ENCODE measurements at regions not wholly inside any gene's neighbourhood (a gene's known extent, or its start where the extent isn't known, plus 50 kb on each side); places are given as distances from the start of the nearest gene placed in this dataset.

DNA sequence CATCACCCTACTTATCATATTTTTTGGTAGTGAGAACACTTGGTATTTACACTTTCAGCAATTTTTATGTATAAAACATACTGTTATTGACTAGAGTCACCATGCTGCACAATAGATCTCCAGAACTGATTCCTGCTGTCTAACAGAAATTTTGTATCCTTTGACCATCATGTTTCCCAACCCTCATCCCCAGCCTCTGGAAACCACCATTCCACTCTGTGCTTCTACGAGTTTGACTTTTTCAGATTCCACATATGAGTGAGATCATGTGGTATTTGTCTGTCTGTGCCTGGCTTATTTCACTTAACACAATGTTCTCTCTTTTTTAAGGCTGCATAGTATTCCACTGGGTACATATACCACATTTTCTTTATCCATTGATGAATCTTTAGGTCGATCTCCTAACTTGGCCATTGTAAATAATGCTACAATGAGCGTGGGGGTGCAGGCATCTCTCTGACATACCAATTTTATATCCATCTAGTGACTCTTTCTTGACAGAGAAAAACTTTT lies 115.9 kb upstream of the RUNX1 start:
- no peaks in the 10 kb centered on the region for H3K9me3 ChIP-seq
- WGBS (ENCODE audit: low lambda C conversion rate): 6% methylated on average over 3 of the region's 3 CpGs
- no peak overlapping the region for H3K27ac ChIP-seq (ENCODE audit: low read depth in 2 of 2, low read length in 1 of 2)
- no peaks in the 10 kb centered on the region for H4K20me1 ChIP-seq (ENCODE audit: insufficient read depth)
- no peak overlapping the region for H3K4me3 ChIP-seq (ENCODE audit: low read depth in 2 of 2, low read length in 1 of 2)
- CTCF ChIA-PET: no interaction called here
- H3K4me2 ChIP-seq: no peak overlapping the region
- no peak for TF ChIP-seq CHD2 (IDR thresholded peaks at IDR 0.05; ENCODE audit: low read length, partially characterized antibody)
- TF ChIP-seq, protein P1, sequence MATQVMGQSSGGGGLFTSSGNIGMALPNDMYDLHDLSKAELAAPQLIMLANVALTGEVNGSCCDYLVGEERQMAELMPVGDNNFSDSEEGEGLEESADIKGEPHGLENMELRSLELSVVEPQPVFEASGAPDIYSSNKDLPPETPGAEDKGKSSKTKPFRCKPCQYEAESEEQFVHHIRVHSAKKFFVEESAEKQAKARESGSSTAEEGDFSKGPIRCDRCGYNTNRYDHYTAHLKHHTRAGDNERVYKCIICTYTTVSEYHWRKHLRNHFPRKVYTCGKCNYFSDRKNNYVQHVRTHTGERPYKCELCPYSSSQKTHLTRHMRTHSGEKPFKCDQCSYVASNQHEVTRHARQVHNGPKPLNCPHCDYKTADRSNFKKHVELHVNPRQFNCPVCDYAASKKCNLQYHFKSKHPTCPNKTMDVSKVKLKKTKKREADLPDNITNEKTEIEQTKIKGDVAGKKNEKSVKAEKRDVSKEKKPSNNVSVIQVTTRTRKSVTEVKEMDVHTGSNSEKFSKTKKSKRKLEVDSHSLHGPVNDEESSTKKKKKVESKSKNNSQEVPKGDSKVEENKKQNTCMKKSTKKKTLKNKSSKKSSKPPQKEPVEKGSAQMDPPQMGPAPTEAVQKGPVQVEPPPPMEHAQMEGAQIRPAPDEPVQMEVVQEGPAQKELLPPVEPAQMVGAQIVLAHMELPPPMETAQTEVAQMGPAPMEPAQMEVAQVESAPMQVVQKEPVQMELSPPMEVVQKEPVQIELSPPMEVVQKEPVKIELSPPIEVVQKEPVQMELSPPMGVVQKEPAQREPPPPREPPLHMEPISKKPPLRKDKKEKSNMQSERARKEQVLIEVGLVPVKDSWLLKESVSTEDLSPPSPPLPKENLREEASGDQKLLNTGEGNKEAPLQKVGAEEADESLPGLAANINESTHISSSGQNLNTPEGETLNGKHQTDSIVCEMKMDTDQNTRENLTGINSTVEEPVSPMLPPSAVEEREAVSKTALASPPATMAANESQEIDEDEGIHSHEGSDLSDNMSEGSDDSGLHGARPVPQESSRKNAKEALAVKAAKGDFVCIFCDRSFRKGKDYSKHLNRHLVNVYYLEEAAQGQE (IDR thresholded peaks at IDR 0.05; ENCODE audit: low read depth, low read length): no peak
- TF ChIP-seq POLR2AphosphoS5 (IDR thresholded peaks at IDR 0.05; ENCODE audit: low read depth, low read length): no peak
- no peak for TF ChIP-seq RAD21 (IDR thresholded peaks at IDR 0.05; ENCODE audit: low read length)
- TF ChIP-seq RXRA (IDR thresholded peaks at IDR 0.05; ENCODE audit: borderline replicate concordance, low read depth): no peak
- TF ChIP-seq TCF12 (IDR thresholded peaks at IDR 0.05): no peak
- no peak for TF ChIP-seq YY1 (IDR thresholded peaks at IDR 0.05; ENCODE audit: low read depth)
- no peak for TF ChIP-seq JUND (IDR thresholded peaks at IDR 0.05)
- no peak for TF ChIP-seq EP300 (IDR thresholded peaks at IDR 0.05; ENCODE audit: borderline replicate concordance in 1 of 2, low read depth in 1 of 2, low read length in 1 of 2)
- TF ChIP-seq GABPA (IDR thresholded peaks at IDR 0.05; ENCODE audit: low read depth): no peak
- no peak for TF ChIP-seq SIN3A (IDR thresholded peaks at IDR 0.05; ENCODE audit: borderline replicate concordance, low read depth, low read length)
- TF ChIP-seq TAF1 (IDR thresholded peaks at IDR 0.05; ENCODE audit: borderline replicate concordance, low read depth, low read length): no peak
- no peak for TF ChIP-seq EZH2phosphoT487 (IDR thresholded peaks at IDR 0.05; ENCODE audit: borderline replicate concordance, low read depth)
- TF ChIP-seq GATA2 (CRISPR knock-in tag; IDR thresholded peaks at IDR 0.05): no peak
- POLR2A ChIA-PET: no interaction called here
- no peaks in the 10 kb centered on the region for H3F3A ChIP-seq (replicated peaks; ENCODE audit: insufficient read depth)
- H3K27me3 ChIP-seq (ENCODE audit: insufficient read depth): no peaks in the 10 kb centered on the region
- no peak overlapping the region for H3K9ac ChIP-seq
- no peaks in the 10 kb centered on the region for H3K79me2 ChIP-seq (ENCODE audit: insufficient read depth)
- DNase-seq: no peak
- H3K36me3 ChIP-seq (replicated peaks in 1 of 2; ENCODE audit: control insufficient read depth in 1 of 2, insufficient read depth in 2 of 2, low read length in 1 of 2): no peaks in the 10 kb centered on the region
- H3K9me2 ChIP-seq: no peaks in the 10 kb centered on the region
- no peaks in the 10 kb centered on the region for H3K4me1 ChIP-seq (ENCODE audit: control insufficient read depth in 1 of 2, insufficient read depth in 2 of 2, low read depth in 1 of 2, low read length in 1 of 2)
- no peak overlapping the region for H2AFZ ChIP-seq (ENCODE audit: low read depth)

DNA sequence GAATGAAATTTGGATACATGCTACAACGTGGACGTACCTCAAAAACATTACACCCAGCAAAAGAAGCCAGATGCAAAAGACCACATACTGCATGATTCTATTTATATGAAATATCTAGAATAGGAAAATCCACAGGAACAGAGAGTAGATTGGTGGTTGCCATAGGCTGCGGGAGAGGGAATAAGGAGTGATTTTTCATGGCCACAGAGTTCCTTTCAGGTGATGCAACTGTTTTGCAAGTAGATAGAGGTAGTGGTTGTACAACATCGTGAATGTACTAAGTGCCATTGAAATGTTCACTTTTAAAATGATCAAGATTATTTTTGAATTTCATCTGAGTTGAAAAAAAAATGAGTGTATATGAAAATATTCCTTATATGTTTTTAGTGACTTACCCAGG lies 115.3 kb upstream of the RUNX1 start:
- Histone ChIP-seq H3K27me3 (ENCODE audit: insufficient read depth) (no peaks in the 10 kb centered on the region), H3F3A (replicated peaks; ENCODE audit: insufficient read depth) (no peaks in the 10 kb centered on the region), H2AFZ (ENCODE audit: low read depth) (no peak overlapping the region), H3K79me2 (ENCODE audit: insufficient read depth) (no peaks in the 10 kb centered on the region), H3K9me3 (no peaks in the 10 kb centered on the region), H3K4me1 (ENCODE audit: control insufficient read depth in 1 of 2, insufficient read depth in 2 of 2, low read depth in 1 of 2, low read length in 1 of 2) (no peaks in the 10 kb centered on the region), H3K4me3 (ENCODE audit: low read depth in 2 of 2, low read length in 1 of 2) (no peak overlapping the region), H3K9ac (no peak overlapping the region), H3K36me3 (replicated peaks in 1 of 2; ENCODE audit: control insufficient read depth in 1 of 2, insufficient read depth in 2 of 2, low read length in 1 of 2) (no peaks in the 10 kb centered on the region), H3K27ac (ENCODE audit: low read depth in 2 of 2, low read length in 1 of 2) (no peak overlapping the region), H3K9me2 (no peaks in the 10 kb centered on the region), H4K20me1 (ENCODE audit: insufficient read depth) (no peaks in the 10 kb centered on the region), H3K4me2 (no peak overlapping the region)
- DNase-seq: no peak
- ChIA-PET CTCF (no interaction called here), POLR2A (no interaction called here)
- 82% methylated on average over 4 of the region's 4 CpGs for WGBS (ENCODE audit: low lambda C conversion rate)
- TF ChIP-seq JUND (IDR thresholded peaks at IDR 0.05) (no peak), FOSL2 (IDR thresholded peaks at IDR 0.05; ENCODE audit: borderline replicate concordance, low read depth) (no peak), ELF1 (IDR thresholded peaks at IDR 0.05) (no peak), RXRA (IDR thresholded peaks at IDR 0.05; ENCODE audit: borderline replicate concordance, low read depth) (no peak), EZH2phosphoT487 (IDR thresholded peaks at IDR 0.05; ENCODE audit: borderline replicate concordance, low read depth) (no peak), RAD21 (IDR thresholded peaks at IDR 0.05; ENCODE audit: low read length) (no peak), FOXM1 (IDR thresholded peaks at IDR 0.05; ENCODE audit: low read depth) (no peak), TEAD4 (IDR thresholded peaks at IDR 0.05; ENCODE audit: borderline replicate concordance, insufficient read depth) (no peak), FOXJ3 (CRISPR knock-in tag; IDR thresholded peaks at IDR 0.05) (no peak), NRF1 (IDR thresholded peaks at IDR 0.05; ENCODE audit: low read depth, low read length) (no peak), MXI1 (IDR thresholded peaks at IDR 0.05; ENCODE audit: low read depth, low read length) (no peak), CHD2 (IDR thresholded peaks at IDR 0.05; ENCODE audit: low read length, partially characterized antibody) (no peak), MEF2A (IDR thresholded peaks at IDR 0.05; ENCODE audit: borderline replicate concordance, low read depth) (no peak), TAF1 (IDR thresholded peaks at IDR 0.05; ENCODE audit: borderline replicate concordance, low read depth, low read length) (no peak), PBX3 (IDR thresholded peaks at IDR 0.05) (no peak)

Measured in SK-N-SH (cell line).